A673 (cell line): ENCODE measurements at regions not wholly inside any gene's neighbourhood (a gene's known extent, or its start where the extent isn't known, plus 50 kb on each side); places are given as distances from the start of the nearest gene placed in this dataset.
"Not testable (repeated sequence)": the region's sequence is repeated elsewhere in the genome, so short reads cannot be mapped to it uniquely, and the experiment has no call there.

Experiments
- CTCF ChIP-seq: fragments of 300-800, 200-600 bp; sonication (generic); conservative IDR thresholded peaks from 2 replicates; pipeline ENCODE4 v1.5.1; 2017; ENCODE audit warnings: low read depth, mild to moderate bottlenecking, antibody characterized with exemption, low read length, moderate library complexity, mixed read lengths
- EZH2 ChIP-seq: fragments of 200-600 bp; sonication (generic); IDR thresholded peaks from 2 replicates; pipeline ENCODE4 v1.6.1; 2017; ENCODE audit warnings: borderline replicate concordance, low read depth, mild to moderate bottlenecking, mixed read lengths, antibody characterized with exemption, low read length; ENCODE audit not compliant: poor library complexity, severe bottlenecking

- TF ChIP-seq CTCF, EZH2: not testable (repeated sequence)
Observed at GRCh38 chr9:63814970-63815669, 1469.9 kb downstream of the FOXD4L5 start.
